NCI-H748 treated with DMSO at 0.1 percent for 48 hours (cell line): ENCODE measurements at regions not wholly inside any gene's neighbourhood (a gene's known extent, or its start where the extent isn't known, plus 50 kb on each side); places are given as distances from the start of the nearest gene placed in this dataset.
"Not testable (repeated sequence)": the region's sequence is repeated elsewhere in the genome, so short reads cannot be mapped to it uniquely, and the experiment has no call there.

ENCODE experiments used
- DNase-seq: peaks from one replicate; lab custom pipeline; 2025; lab: John Stamatoyannopoulos, UW

DNA sequence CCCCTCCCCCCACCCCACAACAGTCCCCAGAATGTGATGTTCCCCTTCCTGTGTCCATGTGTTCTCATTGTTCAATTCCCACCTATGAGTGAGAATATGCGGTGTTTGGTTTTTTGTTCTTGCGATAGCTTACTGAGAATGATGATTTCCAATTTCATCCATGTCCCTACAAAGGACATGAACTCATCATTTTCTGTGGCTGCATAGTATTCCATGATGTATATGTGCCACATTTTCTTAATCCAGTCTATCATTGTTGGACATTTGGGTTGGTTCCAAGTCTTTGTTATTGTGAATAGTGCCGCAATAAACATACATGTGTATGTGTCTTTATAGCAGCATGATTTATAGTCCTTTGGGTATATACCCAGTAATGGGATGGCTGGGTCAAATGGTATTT, 308.2 kb downstream of the ZNF536 start:
- not testable (repeated sequence) for DNase-seq

DNA sequence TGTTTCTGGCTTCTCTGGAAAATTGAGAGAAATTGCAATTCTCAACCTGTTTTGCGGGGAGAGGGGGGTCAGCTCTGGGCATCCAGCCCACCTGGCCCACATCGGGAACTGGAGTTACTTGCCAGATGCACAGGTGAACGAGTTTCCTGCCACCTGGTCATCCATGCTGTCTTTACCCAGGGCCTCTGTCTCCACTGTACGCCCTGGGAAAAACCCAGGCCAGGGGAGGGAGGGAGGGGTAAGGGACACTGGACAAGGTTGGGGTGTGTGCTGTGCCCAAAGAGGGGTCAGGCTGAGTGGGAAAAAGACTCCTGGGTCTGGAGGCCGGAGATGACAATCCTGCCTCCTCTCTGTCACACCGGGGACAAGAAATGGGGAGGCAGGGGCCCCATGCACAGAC, 307.6 kb downstream of the ZNF536 start:
- DNase-seq, result no peak

DNA sequence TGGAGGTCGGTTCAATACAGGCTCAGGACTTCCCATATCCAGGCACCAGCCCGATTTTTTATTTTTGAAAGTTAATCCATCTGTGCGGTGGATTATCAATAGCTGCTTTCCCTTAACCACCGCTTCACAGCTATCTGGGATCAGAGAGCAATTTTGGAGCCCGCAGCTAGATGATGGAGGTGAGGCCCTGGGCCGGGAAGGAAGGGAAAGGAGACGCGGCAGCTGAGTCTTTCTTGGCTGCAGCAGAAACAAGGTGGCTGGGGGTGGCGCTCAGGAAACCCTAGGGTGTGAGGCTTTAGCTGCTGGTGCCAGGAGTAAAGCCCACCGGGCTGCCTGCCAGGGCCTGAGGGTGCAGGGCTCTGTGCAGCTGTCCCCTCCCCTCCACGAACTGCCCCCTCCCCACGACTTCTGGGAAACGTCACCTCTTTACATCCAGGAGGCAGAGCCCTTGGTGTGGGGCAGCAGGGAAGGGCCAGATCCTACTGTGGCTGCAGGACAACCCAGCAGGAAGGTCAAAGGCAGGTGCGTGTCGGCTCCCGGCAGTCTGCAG, 307.0 kb downstream of the ZNF536 start:
- no peak for DNase-seq

DNA sequence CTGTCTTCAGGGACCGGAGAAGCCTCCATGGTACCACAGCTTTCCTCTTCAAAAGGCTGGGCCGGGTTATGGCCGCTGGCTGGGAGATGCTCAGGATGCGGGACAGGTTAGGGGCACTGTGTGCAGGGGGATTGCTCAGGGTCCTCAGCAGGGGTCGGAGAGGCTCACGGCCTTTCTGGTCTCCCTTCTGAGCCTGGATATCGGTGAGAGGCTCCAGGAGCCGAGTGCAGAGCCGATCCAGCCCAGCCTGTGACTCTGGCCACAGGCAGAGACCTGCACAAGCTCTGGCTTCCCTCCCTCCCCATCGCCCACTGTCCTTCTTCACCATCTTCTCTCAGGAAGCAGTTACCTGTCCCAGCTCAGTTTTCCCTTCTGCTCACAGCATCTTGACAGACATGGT, 306.0 kb downstream of the ZNF536 start:
- no peak for DNase-seq

DNA sequence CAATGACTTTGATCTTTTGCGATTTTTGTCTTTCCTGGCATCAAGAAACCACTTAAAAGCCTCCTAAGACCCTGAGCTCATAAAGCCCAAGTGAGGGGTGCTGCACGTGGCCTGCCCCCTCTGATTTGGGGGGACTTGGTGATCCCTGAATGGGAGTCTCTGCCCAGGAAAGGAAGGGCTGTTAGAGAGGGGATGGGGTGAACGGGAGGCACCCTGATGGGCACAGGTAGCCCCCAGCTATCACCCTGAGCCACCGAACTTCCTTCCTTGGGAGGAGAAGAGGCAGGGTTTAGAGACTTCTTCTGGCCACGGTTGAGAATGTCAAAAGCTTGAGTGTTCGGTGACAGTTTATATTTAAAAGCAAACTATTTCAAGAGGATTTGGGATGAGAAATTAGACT, 305.5 kb downstream of the ZNF536 start:
- no peak for DNase-seq

DNA sequence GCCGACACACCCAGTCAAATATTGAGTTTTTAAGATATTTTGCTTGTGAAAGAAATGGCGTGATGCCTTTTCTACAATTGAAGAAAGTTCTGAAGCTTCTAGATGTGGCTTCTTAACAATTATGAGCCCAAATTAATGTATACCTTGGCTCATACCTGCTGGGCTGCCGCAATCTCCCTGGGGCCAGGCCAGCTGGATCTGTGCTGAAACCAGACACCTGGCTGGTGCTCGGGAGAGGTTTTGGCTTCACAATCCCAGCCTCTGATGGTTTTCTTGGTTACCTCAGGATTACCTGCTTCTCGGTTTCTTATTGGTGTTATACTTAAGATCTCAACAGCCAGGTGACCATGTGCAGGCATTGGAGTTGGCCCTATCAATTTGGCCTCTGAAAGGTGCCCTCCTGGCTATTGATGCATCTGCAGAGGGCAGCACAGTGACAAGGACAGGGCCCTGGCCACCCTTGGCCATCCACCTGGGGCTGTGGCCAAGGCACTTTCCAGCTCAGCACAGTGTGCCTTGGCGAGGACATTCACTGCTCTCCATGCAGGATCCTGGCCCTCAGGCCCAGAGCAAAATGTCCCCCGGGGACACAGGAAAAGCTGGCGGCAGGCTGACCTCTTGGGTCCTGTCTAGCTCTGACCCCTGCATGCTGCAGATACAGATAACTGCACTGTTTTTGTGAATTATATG, 305.0 kb downstream of the ZNF536 start:
- DNase-seq, result no peak

DNA sequence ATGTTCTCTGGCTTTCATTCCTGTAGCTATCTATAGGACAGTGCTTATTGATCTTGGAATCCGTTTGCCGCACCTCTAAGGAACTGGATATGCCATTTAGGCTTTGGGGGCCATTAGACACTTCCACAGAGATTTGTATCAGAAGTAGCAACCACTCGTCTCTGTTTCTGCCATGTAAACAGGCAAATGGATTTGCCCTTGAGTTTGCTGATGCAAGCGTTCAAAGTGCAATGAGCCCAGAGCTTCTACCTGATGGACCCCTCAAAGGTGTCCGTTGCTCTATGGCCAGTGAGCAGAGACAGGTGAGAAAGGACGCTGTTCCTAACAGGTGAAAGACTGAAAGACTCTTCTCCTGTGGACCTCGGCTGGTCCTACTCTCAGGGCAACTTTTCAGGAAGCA, 302.9 kb downstream of the ZNF536 start:
- no peak for DNase-seq

DNA sequence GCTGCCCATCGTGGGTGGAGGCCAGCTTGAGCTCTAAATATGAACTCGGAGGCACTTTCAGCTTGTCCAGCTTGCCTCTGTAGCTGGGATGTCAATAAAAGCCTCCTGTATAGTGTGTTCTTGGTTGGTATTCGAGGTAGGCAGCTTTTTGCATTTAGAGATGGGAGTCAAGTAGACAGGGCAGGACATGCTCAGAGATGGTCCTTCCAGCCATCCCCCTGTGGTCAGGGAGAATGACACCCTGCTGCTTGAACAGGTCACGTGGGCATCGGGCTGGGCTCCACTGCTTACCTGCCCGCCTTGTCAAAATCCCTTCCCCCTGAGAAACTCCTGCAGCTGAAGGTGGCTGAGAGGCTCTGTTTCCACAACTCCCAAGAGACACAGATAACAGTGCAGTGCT, 302.5 kb downstream of the ZNF536 start:
- no peak for DNase-seq

DNA sequence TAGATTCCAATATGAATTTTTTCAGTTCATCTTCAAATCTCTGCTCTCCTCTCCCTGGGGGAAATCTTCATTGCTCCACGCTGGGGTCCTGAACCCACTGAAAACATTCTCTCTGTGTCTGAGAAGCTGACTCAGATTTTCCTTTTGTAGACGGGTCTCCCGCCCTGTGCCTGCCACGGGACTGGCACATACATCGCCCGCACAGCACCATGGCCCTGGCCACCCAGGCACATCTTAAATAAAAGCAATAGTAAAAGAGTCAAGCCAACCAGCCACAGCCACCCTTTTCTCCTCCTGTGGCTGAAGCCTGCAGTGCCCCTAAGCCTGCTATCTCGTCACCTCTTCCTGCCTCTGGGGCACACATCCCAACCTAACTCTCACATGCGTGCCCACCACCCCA, 301.2 kb downstream of the ZNF536 start:
- no peak for DNase-seq

DNA sequence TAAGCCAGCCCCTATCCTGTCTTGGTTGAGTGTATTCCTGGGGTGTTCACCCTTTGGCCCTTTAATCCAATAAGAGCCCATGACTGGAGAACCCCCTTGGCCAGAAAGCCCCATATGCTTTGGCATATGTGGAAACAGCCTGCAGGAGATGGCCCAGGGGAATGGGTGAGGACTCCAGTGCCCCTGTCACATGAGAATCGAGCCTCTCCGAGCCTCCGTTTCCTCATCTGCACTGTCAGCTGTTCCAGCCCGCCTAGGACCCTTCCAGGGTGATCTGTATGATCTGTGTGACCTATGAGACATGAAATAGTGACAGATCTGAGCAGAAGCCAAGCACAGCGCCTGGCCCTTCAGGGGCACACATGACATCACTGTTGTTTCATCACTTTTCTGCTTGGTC, 300.7 kb downstream of the ZNF536 start:
- DNase-seq, result no peak

DNA sequence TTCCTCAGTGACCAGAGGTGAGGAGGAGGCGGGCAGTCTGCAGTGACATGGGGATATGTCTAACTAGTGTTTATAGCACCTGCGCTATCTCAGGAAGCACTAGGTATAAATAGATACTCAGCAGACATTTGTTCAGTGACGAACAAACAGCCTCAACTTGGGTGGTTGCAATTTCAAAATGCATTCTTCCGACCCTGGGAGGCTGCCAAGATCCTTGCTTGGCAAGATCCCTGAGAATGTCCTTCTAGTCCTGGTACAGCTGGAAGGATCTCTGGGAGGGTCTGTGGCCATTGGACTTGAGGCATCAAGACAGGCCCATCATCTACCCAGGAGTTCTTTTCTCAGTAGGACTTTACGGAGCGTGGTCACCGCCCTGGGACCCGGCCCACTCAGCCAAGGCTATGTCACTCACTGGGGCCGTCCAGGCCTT, 299.5 kb downstream of the ZNF536 start:
- no peak for DNase-seq

DNA sequence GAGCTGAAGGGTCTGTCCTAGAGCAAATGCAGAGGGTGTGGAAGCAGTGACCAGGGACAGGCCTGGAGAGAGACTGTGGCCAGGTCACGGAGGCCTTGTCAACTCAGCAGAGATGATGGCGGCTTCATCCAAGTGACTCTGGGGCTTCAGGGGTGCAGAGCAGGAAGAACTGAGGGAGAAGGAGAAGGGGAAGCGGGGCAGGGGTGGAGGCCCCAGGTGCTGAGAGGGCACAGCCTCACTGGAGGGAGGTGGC, 299.1 kb downstream of the ZNF536 start:
- DNase-seq, result no peak

DNA sequence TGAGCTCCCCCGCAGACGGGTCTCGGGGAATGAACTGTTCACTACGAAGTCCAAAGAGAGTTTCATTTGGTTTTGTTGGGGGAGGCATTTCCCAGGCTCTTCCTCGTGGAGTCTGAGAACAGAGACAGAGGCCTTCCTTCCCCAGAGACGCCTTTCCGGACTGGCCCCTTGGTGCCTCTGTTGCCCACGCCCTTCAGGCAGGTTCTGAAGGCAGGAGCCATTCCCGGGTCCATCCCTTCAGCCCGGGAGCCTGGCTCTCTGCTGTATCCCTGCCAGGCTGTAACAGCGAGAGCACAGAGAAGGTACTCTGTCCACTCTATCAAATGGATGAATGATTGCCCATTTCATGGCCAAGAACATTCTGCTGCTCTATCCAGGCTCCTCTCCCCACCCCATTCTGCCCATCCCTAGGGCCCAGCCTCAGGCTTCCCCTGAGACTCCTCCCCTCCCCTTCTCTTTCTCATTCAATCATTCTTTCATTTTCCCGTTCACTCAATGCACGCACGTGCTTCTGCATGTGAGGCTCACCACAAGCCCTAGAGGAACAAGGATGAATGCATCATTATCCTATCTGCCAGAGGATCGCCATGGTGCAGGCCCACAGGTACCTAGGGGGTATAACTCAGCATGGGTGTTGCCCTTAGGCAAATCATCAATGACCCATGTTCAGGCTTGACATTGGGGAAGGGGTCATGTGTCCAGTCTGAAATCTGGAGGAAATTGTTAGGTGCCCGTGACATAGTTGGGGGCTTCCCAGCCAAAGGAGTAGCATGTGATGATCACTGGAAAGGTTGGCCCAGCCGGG, 298.6 kb downstream of the ZNF536 start:
- DNase-seq, result no peak

DNA sequence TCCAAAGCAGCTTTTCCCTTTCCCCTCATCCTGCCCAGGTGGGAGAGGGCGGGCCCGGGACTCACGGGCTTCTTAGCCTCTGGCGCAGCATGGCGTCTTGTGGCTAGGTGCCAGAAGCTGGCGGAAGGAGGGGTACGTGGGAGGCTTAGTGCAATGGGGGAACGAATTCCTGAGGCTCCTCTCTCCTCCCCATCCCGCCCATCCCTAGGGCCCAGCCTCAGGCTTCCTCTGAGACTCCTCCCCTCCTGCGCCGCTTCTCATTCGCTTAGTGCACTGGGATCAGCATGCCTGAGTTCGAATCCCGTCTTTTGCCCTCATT, 297.8 kb downstream of the ZNF536 start:
- no peak for DNase-seq

DNA sequence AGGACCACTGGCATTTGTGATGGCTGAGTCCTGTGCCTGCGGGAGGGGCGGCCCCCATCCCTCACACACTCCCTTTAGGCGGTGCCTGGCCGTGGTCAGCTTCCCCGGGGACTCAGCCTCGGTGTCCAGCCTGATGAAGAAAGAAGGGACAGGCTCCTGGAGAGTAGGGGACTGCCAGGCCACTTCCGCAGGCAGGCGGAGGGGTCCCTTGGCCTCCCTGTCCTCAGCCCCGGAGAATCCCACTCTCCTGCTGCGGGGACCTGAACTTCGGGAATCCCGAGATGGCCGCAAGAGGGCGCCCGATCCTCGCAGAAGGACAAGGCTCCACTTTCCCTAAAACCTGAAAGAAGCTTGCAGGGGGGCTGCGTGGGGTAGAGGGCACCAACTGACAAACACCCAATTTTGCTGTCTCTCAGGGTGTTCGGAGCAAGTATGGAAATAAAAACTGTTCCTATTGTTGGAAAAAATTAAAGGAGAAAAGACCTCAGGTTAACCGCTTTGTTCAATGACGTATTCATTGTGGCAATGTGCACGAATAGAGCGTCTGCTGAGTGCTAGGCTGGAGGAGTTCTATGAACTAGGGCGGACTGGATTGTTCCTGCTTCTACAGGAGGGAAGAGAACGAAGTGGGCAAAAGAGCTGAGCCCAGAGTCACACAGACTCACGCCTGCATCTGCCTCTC, 297.3 kb downstream of the ZNF536 start:
- DNase-seq, result peak; percentile 43

DNA sequence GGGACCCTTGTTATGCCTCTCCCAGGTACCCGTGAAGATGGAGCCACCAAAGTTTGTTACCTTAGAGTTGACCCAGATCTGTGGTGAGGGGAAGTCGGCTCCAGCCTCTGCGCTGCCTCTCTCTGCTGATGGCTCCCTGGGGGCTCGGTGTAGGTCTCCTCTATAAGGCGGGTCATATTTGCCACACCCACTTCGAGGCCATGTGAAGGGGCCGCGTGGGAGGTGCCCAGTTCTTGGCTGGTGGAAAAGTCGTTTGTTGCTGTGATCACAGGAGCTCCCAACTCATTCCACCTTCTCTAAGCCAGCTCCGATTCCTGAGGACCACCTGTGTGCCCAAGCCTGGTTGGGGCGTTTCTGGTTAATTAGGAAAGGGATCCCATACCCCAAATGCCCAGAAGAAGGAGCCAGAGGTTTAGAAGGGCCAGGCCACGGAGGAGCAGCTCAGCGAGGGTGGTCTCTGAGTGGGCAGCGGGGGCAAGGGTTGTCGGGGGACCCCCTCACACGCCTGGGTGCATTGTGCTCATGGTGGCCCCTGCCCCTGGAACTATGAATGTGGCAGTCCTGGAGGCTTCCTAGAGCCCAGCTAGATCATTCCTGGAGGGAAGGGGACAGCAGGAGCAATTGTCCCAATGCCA, 296.5 kb downstream of the ZNF536 start:
- DNase-seq, result no peak

DNA sequence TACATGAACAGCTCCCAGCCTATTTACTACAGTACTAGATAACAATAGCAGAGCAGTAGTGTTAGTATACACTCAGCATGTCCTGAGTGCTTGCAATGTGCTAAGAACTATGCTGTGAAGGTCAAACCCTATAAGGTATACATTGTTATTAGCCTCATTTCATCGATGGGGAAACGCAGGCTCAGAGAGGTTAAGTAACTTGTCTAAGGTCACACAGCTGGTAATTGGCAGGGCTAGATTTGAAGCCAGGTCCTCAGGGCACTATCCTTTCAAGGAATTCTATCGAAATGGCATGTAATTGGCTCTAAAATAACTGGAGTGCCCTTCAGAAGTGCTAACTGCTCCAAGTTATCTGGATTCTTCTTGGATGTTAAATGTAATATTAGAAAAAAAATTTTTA, 295.6 kb downstream of the ZNF536 start:
- no peak for DNase-seq

DNA sequence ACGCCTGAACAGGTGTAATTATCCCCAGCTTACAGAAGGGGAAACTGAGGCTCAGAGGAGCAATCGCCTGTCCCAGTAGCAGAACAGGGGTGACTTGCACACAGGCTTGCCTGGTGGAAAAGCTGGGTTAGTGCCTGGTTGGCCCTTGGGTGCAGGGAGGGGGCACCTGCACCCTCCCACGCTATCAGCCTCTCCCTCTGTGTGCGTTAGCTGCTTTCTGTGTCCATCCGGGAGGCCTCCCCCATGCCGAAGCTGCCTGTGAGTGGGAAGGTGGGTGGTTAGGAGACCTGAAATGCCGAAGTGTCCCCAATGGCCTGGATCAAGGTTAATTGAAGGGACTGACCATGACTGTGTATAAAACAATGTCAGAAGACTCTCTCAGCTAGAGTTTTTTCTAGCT, 295.0 kb downstream of the ZNF536 start:
- DNase-seq, result no peak

DNA sequence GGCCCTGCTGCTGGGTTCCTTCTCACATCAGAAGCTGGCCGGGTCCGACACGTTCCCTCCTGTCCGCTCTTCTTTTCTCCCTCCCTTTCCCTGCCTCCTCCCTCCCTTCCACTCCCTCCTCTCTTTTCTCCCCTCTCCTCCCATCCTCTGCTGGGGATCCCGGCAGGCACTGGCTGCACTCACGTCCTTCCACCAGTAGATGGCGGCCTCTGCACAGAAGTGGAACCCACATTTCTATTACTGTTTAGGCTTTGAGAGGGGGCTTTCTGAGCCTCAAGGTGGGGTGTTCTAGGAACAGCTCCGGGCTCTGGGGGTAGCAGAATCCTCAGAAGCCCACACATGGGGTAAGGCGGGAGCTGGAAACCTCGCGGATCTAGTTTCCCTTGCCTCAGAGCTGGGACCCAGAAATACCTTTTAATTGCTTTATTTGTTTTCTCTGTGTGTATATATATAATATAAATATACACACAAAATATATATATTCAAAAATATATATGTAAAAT, 294.2 kb downstream of the ZNF536 start:
- DNase-seq, result peak; percentile 54

DNA sequence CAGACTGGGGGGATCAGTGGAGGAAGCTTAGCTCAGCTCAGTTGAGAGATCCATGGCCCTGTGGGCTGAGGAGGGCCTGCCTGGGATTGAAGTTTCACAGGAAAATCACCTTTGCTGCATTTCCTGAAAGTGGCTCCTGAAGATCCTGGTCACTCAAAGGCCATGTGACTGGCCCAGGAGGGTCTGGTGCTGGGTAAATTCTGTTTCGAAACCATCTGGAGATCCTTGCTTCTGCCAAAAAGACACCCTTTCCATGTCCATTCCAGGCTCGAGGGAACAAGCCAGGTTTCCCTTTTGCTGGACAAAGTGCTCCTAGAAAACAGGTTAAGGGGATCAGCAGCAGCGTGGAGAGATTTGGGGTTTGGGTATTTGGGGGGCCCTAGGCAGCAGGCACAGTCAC, 293.3 kb downstream of the ZNF536 start:
- no peak for DNase-seq

DNA sequence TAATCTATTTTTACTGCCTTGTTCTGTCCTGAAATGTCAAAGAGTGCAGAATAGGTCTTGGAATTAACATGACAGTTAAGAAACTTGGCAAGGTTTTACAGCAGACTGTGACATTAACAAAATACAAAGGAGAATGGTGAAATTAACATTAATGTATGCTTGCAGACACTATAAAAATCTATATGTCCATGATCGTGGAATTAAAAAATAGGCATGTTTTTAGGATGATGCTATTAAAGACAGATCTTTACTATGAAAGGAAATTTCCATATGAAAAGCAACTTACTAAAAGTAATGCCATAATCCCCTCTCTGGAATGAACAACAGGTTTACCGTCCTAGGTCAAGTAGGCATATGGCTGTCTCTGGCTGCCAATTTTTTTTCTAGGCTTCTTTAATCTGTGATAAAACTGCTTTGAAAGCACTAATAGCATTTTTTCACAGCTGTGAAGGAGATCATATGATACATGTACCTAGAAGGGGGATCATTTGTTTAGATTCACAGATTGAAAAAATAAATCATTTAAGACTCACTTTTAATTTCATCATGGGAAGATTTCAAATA, 291.5 kb downstream of the ZNF536 start:
- DNase-seq, result no peak

DNA sequence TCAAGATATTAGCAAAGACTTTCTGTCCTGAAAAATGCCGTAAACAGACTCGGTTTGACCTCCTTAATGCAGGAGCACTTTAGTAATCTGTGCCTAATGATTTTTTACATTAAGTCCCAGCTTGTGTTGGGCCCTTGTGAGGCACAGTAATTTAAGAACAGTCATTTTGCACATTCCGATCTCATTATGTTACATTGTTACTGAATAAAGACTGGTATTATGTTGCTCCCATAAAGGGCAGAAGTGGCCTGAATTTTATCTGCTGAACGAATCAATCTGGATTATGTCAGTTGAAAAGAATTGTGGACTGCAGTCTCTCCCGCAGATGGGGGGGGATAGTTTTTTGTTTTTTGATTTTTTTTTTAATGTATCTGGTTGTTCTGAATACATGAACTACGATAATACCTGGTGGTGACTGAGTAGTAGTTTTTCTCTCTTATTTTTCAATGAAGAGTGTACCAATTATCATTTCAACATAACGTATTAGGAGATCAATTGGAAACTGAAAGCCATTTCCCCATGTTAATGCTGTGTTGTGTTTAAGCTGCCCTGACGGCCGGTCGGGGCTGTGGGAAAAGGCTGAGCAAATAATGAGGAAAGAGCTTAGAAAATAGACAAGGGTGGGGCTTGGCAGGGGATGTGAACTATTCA, 290.2 kb downstream of the ZNF536 start:
- DNase-seq, result peak; percentile 45
